ENCODE measurements at regions not wholly inside any gene's neighbourhood (a gene's known extent, or its start where the extent isn't known, plus 50 kb on each side); places are given as distances from the start of the nearest gene placed in this dataset.

- no peaks in the 10 kb centered on the region for H3K36me3 ChIP-seq
- no peak overlapping the region for H3K27ac ChIP-seq
- DNase-seq (ENCODE audit: low spot score) (no peak), ATAC-seq (ENCODE audit: insufficient number of reproducible peaks, low FRiP score, low read depth) (no peak)
- no peaks in the 10 kb centered on the region for H3K9me3 ChIP-seq
- H3K27me3 ChIP-seq (replicated peaks; ENCODE audit: insufficient read depth), result no peaks in the 10 kb centered on the region
- TF ChIP-seq CTCF (IDR thresholded peaks at IDR 0.05), result no peak
- no peak overlapping the region for H3K4me3 ChIP-seq
- H3K4me1 ChIP-seq (ENCODE audit: control insufficient read depth in 1 of 2, low read depth in 2 of 2), result no peaks in the 10 kb centered on the region
These were observed 84.4 kb upstream of the SYT6 start for GRCh38 chr1:114238053-114238452.

GRCh38 chr1:114236517-114236916 lies 82.8 kb upstream of the SYT6 start:
- H3K4me1 ChIP-seq (ENCODE audit: control insufficient read depth in 1 of 2, low read depth in 2 of 2), result no peaks in the 10 kb centered on the region
- no peak overlapping the region for H3K27ac ChIP-seq
- TF ChIP-seq CTCF (IDR thresholded peaks at IDR 0.05), result no peak
- no peak overlapping the region for H3K4me3 ChIP-seq
- H3K9me3 ChIP-seq, result no peaks in the 10 kb centered on the region
- no peaks in the 10 kb centered on the region for H3K36me3 ChIP-seq
- DNase-seq (ENCODE audit: low spot score) (no peak), ATAC-seq (ENCODE audit: insufficient number of reproducible peaks, low FRiP score, low read depth) (no peak)
- no peaks in the 10 kb centered on the region for H3K27me3 ChIP-seq (replicated peaks; ENCODE audit: insufficient read depth)

GRCh38 chr1:114235960-114236359 lies 82.3 kb upstream of the SYT6 start:
- ATAC-seq (ENCODE audit: insufficient number of reproducible peaks, low FRiP score, low read depth) (no peak), DNase-seq (ENCODE audit: low spot score) (no peak)
- TF ChIP-seq CTCF (IDR thresholded peaks at IDR 0.05), result no peak
- H3K27me3 ChIP-seq (replicated peaks; ENCODE audit: insufficient read depth), result no peaks in the 10 kb centered on the region
- no peak overlapping the region for H3K4me3 ChIP-seq
- no peaks in the 10 kb centered on the region for H3K4me1 ChIP-seq (ENCODE audit: control insufficient read depth in 1 of 2, low read depth in 2 of 2)
- H3K9me3 ChIP-seq, result no peaks in the 10 kb centered on the region
- no peak overlapping the region for H3K27ac ChIP-seq
- H3K36me3 ChIP-seq, result no peaks in the 10 kb centered on the region

- Histone ChIP-seq H3K27ac (no peak overlapping the region), H3K4me3 (no peak overlapping the region), H3K4me1 (ENCODE audit: control insufficient read depth in 1 of 2, low read depth in 2 of 2) (no peaks in the 10 kb centered on the region), H3K9me3 (no peaks in the 10 kb centered on the region), H3K36me3 (no peaks in the 10 kb centered on the region), H3K27me3 (replicated peaks; ENCODE audit: insufficient read depth) (no peaks in the 10 kb centered on the region)
- no peak for TF ChIP-seq CTCF (IDR thresholded peaks at IDR 0.05)
- DNase-seq (ENCODE audit: low spot score) (no peak), ATAC-seq (ENCODE audit: insufficient number of reproducible peaks, low FRiP score, low read depth) (no peak)
These were observed 81.6 kb upstream of the SYT6 start for GRCh38 chr1:114235281-114235680.

GRCh38 chr1:114234408-114235124 lies 80.9 kb upstream of the SYT6 start:
- no peak for TF ChIP-seq CTCF (IDR thresholded peaks at IDR 0.05)
- no peak overlapping the region for H3K4me3 ChIP-seq

More at GRCh38 chr1:114234408-114235124, 80.9 kb upstream of the SYT6 start:
- Histone ChIP-seq H3K27me3 (replicated peaks; ENCODE audit: insufficient read depth) (no peaks in the 10 kb centered on the region), H3K4me1 (ENCODE audit: control insufficient read depth in 1 of 2, low read depth in 2 of 2) (no peaks in the 10 kb centered on the region), H3K9me3 (no peaks in the 10 kb centered on the region), H3K27ac (no peak overlapping the region), H3K36me3 (no peaks in the 10 kb centered on the region)
- ATAC-seq (ENCODE audit: insufficient number of reproducible peaks, low FRiP score, low read depth), result peak; percentile 17
- no peak for DNase-seq (ENCODE audit: low spot score)
